ENCODE measurements at regions not wholly inside any gene's neighbourhood (a gene's known extent, or its start where the extent isn't known, plus 50 kb on each side); places are given as distances from the start of the nearest gene placed in this dataset.

DNA sequence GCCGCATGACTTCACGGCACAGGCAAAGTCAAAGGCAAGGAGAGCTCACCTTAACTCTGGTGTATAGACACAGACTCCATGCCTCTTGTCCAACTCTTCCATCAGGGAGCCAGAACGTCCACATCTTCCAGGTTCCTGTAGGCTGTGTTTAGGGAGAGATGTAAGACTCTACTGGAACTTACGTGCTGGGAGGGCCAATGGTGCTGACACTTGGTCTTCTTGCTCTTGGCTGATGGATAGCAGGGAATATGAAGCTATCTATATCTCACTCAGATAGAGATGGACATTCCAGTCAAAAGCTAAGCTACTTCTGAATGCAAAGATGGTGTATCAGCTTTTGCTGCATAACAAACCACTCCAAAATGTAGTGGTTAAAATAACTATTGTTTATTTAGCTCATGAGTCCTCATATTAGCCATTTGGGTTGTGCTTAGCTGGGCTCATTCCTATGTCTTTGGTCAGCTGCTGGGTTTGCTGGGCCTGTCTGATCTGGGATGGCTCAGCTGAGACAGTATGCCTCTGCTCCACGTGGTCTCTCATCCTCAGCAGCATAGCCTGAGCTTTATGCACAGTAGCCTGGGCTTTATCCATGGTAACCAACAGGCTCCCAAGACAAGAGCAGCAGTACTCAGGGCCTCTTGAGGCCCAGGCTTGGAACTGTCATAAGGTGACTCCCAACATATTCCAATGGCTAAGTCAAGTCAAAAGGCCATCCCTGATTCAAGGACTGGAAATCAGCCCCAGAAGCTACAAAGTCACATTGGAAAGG is 111.6 kb downstream of the SNX5 start:
- DNase-seq, result no peak

GRCh38 chr20:17856024-17856564 is 112.5 kb downstream of the SNX5 start:
- DNase-seq, result no peak

- no peak for DNase-seq
These were observed 114.2 kb downstream of the SNX5 start for GRCh38 chr20:17854307-17854903.

- no peak for DNase-seq
These were observed 116.3 kb downstream of the SNX5 start for GRCh38 chr20:17852323-17852722.

GRCh38 chr20:17850684-17851026 is 117.9 kb downstream of the SNX5 start:
- DNase-seq, result no peak

GRCh38 chr20:17849901-17850683 is 118.5 kb downstream of the SNX5 start:
- DNase-seq, result no peak

DNA sequence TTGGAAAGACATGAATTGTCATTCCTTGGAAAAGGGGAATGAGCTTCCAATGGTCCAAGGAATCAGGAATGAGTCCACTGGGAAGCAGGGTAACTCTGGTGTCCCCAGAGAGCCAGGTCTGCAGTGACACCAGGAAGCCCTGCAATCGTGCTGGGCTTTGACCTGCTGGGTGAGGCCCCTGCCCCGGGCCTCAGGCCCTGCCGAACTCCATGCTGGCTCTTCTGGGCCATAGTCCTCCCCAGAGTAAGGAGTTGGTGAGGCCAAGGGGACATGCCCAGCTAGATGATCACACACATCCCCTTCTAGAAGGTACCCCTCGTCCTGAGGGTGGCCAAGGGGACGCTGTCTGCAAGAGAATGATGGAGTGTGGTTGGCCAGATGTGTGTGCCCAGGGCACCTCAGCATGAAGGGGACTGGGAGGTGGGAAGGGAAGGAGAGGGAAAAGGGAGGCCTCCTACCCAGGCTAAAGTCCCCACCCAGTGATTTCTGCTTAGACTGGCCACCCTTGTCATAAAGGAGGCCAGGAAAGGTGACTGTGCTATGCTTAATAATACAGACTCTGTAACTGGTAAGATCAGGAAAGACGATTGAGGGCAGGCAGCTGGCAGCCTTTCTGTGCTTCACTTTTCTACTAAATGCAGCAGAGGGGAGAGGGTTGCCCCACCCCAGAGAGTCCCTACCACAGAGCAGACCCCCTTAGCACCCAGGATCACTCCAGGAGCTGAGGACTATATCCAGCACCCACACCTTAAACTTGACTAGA is 119.3 kb downstream of the SNX5 start:
- DNase-seq, result no peak

GRCh38 chr20:17848249-17849048 is 120.1 kb downstream of the SNX5 start:
- no peak for DNase-seq

DNA sequence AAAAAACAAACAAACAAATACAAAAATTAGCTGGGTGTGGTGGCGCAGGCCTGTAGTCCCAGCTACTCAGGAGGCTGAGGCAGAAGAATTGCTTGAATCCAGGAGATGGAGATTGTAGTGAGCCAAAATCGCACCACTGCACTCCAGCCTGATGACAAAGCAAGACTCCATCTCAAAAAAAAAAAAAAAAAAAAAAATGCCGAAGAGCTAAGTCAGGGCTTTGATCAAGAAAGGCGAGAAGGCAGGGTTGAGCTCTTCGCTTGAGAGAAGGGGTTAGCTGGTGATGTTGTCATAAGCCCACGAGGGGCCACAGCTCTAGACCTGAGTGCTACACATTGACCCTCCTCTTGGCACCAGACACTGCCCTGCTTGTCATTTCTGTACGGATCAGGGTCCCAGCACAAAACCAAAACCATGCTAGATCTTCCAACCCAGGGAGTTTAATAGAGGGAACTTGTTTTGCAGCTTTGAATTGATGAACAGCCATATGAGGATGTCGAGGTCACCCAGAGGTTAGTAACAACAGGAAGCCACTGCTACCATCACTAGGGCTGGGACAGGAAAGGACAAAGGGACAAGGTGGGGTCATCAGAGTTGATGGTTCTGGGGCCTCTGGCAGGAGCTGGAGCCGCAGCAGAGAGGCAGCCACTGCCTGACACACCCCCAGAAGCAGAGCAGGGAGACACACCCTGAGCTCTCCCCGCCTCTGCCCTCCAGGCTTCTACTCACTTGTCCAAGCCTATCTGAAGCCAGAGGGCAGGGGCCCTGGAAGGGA is 122.7 kb downstream of the SNX5 start:
- DNase-seq, result no peak

GRCh38 chr20:17844549-17845298 is 123.9 kb downstream of the SNX5 start:
- no peak for DNase-seq

DNA sequence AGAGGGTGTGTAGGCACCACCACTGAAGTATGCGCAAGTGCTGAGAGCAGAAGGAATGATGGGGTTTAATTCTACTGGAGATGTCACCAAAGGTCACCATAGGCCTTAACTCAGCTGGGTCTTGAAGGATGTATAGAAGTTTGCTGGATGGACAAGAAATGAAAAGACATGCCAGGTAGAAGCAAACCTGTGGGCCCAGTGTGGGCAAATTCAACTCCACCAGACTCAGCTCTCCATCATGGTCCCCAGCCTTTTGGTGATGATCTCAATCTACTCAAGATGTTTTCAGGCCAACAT is 124.5 kb downstream of the SNX5 start:
- no peak for DNase-seq

- peak; percentile 15 for DNase-seq
These were observed 125.1 kb downstream of the SNX5 start for GRCh38 chr20:17843246-17844132.

- DNase-seq, result no peak
These were observed 126.8 kb downstream of the SNX5 start for GRCh38 chr20:17841751-17842215.

DNA sequence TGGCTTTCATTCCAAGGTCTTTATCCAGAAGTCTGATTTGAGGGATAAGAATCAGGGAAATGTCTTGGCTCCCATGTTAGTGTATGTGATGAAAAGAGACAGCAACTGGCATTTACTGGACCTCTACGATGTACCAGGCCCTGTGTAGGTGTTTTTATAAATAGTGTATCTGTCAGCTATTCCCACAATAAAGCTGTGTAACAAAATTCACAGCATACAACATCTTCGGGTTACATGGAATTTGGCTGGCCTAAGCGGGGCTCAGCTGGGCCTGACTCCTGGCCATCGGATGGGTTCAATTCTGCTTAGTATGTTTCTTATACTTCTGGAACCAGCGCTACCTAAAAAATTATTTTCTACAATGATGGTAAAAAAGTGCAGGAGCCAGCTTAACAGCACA is 128.2 kb downstream of the SNX5 start:
- DNase-seq, result no peak

DNA sequence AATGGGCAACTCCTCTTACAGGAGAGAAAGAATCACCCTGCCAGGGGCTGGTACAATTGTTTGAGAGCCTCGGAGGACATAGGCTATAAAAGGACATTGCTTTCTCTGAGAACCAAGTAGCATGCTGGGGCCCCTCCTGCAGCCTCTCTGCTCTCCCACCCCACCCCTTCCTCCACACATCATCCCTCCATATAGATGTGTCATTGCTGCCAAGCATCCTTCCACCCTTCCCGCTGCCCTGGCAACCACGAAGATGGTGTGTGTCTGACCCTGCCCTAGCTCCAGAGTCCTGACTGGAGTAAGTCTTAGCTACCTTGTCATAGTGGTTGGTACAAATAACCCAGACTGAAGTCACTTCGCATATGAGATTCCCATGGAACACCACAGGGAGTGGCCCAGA is 129.7 kb downstream of the SNX5 start:
- no peak for DNase-seq

- no peak for DNase-seq
These were observed 131.4 kb downstream of the SNX5 start for GRCh38 chr20:17837179-17837578.

DNA sequence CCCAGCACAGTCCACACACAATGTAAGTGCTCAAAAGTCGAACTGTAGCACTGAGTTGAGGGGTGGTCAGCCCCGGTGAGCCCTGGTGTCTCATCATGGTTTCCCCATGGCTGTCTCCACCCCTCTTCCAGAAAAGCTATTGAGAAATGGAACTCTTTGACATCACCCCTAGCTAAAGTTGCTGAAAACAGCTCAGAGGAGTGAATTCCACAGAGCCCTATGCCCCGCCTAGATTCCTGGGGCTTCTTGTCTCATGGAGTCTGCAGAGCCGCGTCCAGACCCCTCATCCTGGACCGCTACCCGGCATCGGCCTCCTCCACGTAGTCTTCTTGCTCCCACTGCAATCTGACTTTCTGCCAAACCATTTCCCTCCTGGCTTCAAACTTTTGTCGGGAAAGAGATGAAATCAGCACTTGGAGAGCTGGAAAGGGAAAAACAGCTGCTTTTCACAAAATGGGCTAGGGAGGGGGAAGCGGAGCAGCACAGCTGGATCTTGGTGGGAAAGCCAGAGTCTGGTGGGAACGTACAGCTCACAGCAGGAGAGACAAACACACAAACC is 132.2 kb downstream of the SNX5 start:
- DNase-seq, result no peak

- no peak for DNase-seq
These were observed 132.7 kb downstream of the SNX5 start for GRCh38 chr20:17835934-17836300.

DNA sequence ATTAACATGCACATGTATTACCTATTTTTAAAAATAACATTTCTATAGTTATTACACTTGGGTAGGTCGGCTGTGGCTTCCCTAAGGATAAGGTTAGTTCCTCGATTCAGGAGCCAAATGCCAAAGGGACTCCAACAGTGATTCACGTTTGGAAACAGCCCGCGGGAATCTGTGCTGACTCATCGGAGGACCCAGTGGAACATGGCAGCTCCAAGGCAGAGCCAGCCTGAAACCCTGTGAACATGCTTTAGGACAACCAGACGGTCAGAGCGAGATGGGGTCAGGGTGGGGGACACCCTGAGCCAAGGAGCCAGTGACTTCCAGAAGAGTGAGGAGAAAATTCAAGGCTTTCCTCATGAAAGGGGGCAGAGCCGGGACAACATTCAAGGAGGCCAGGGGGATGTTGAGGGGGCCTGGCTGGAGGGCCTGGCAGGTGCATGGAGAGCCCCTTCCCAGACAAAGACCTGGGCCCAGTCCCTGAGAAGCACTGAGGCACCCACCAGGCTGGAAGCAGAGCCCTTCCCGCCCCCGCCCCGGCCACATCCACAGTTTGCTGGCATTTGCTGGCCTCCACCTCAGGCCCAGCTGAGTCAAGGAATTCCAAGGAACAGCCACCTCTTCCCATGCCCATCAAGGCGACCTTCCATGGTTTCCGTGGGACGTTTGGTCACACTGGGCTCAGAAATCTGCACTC is 133.2 kb downstream of the SNX5 start:
- no peak for DNase-seq

All from activated effector memory CD4-positive, alpha-beta T cell treated with Interleukin-2 at 50 U/mL for 16 hours (primary cell).